ENCODE measurements at regions not wholly inside any gene's neighbourhood (a gene's known extent, or its start where the extent isn't known, plus 50 kb on each side); places are given as distances from the start of the nearest gene placed in this dataset.
A peak's percentile ranks its signal among the peaks of the same experiment; 100 is the strongest.
"Not testable (repeated sequence)": the region's sequence is repeated elsewhere in the genome, so short reads cannot be mapped to it uniquely, and the experiment has no call there.

- no peak for DNase-seq (ENCODE audit: low read depth)
Observed at GRCh38 chr2:194686569-194686968, 970.5 kb upstream of the SLC39A10 start.

- no peak for DNase-seq (ENCODE audit: low read depth)
Observed at GRCh38 chr2:194674043-194674442, 983.0 kb upstream of the SLC39A10 start.

GRCh38 chr2:194672994-194673393 lies 984.0 kb upstream of the SLC39A10 start:
- DNase-seq (ENCODE audit: low read depth), result no peak

- DNase-seq (ENCODE audit: low read depth), result no peak
Observed at GRCh38 chr2:194661431-194661830, 995.6 kb upstream of the SLC39A10 start.

- DNase-seq (ENCODE audit: low read depth), result not testable (repeated sequence)
Observed at GRCh38 chr2:194639057-194639456, 1018.0 kb upstream of the SLC39A10 start.

GRCh38 chr2:194621945-194622344 lies 1035.1 kb upstream of the SLC39A10 start:
- no peak for DNase-seq (ENCODE audit: low read depth)

GRCh38 chr2:194619366-194619765 lies 1037.7 kb upstream of the SLC39A10 start:
- DNase-seq (ENCODE audit: low read depth), result peak; percentile 7

GRCh38 chr2:194618432-194618831 lies 1038.6 kb upstream of the SLC39A10 start:
- no peak for DNase-seq (ENCODE audit: low read depth)

- peak; percentile 2 for DNase-seq (ENCODE audit: low read depth)
Observed at GRCh38 chr2:194616334-194616733, 1040.7 kb upstream of the SLC39A10 start.

- DNase-seq (ENCODE audit: low read depth), result no peak
Observed at GRCh38 chr2:194610297-194610696, 1046.7 kb upstream of the SLC39A10 start.

- no peak for DNase-seq (ENCODE audit: low read depth)
Observed at GRCh38 chr2:194603429-194603828, 1053.6 kb upstream of the SLC39A10 start.

GRCh38 chr2:194602750-194603149 lies 1054.3 kb upstream of the SLC39A10 start:
- no peak for DNase-seq (ENCODE audit: low read depth)

GRCh38 chr2:194591192-194591591 lies 1065.8 kb upstream of the SLC39A10 start:
- DNase-seq (ENCODE audit: low read depth), result no peak

- DNase-seq (ENCODE audit: low read depth), result no peak
Observed at GRCh38 chr2:194587739-194588270, 1069.2 kb upstream of the SLC39A10 start.

- no peak for DNase-seq (ENCODE audit: low read depth)
Observed at GRCh38 chr2:194567661-194568017, 1089.4 kb upstream of the SLC39A10 start.

GRCh38 chr2:194566907-194567660 lies 1089.9 kb upstream of the SLC39A10 start:
- no peak for DNase-seq (ENCODE audit: low read depth)

GRCh38 chr2:194564422-194564821 lies 1092.6 kb upstream of the SLC39A10 start:
- no peak for DNase-seq (ENCODE audit: low read depth)

- DNase-seq (ENCODE audit: low read depth), result no peak
Observed at GRCh38 chr2:194562329-194562728, 1094.7 kb upstream of the SLC39A10 start.

GRCh38 chr2:194559964-194560363 lies 1097.1 kb upstream of the SLC39A10 start:
- DNase-seq (ENCODE audit: low read depth), result no peak

- no peak for DNase-seq (ENCODE audit: low read depth)
Observed at GRCh38 chr2:194559523-194559922, 1097.5 kb upstream of the SLC39A10 start.

- DNase-seq (ENCODE audit: low read depth), result no peak
Observed at GRCh38 chr2:194557993-194558392, 1099.0 kb upstream of the SLC39A10 start.

GRCh38 chr2:194556629-194557028 lies 1100.4 kb upstream of the SLC39A10 start:
- no peak for DNase-seq (ENCODE audit: low read depth)

- no peak for DNase-seq (ENCODE audit: low read depth)
Observed at GRCh38 chr2:194553980-194554379, 1103.0 kb upstream of the SLC39A10 start.

GRCh38 chr2:194550702-194551101 lies 1106.3 kb upstream of the SLC39A10 start:
- peak; percentile 6 for DNase-seq (ENCODE audit: low read depth)
